ENCODE measurements at regions not wholly inside any gene's neighbourhood (a gene's known extent, or its start where the extent isn't known, plus 50 kb on each side); places are given as distances from the start of the nearest gene placed in this dataset.

- DNase-seq (ENCODE audit: low read depth): no peak
Measured at GRCh38 chr13:106433066-106433465, 102.4 kb downstream of the EFNB2 start.

GRCh38 chr13:106432636-106433035 is 102.8 kb downstream of the EFNB2 start:
- DNase-seq (ENCODE audit: low read depth): no peak

- no peak for DNase-seq (ENCODE audit: low read depth)
Measured at GRCh38 chr13:106426909-106427308, 108.6 kb downstream of the EFNB2 start.

GRCh38 chr13:106425661-106426060 is 109.8 kb downstream of the EFNB2 start:
- DNase-seq (ENCODE audit: low read depth): no peak

- no peak for DNase-seq (ENCODE audit: low read depth)
Measured at GRCh38 chr13:106424805-106425204, 110.7 kb downstream of the EFNB2 start.

GRCh38 chr13:106423530-106423929 is 111.9 kb downstream of the EFNB2 start:
- DNase-seq (ENCODE audit: low read depth): no peak

GRCh38 chr13:106418556-106418955 is 116.9 kb downstream of the EFNB2 start:
- peak; percentile 81 for DNase-seq (ENCODE audit: low read depth)

- no peak for DNase-seq (ENCODE audit: low read depth)
Measured at GRCh38 chr13:106417467-106418110, 117.9 kb downstream of the EFNB2 start.

GRCh38 chr13:106416645-106417044 is 118.8 kb downstream of the EFNB2 start:
- no peak for DNase-seq (ENCODE audit: low read depth)

- DNase-seq (ENCODE audit: low read depth): no peak
Measured at GRCh38 chr13:106415971-106416370, 119.5 kb downstream of the EFNB2 start.

GRCh38 chr13:106415442-106415841 is 120.0 kb downstream of the EFNB2 start:
- no peak for DNase-seq (ENCODE audit: low read depth)

GRCh38 chr13:106407338-106407737 is 128.1 kb downstream of the EFNB2 start:
- no peak for DNase-seq (ENCODE audit: low read depth)

- DNase-seq (ENCODE audit: low read depth): no peak
Measured at GRCh38 chr13:106405731-106406130, 129.7 kb downstream of the EFNB2 start.

GRCh38 chr13:106403280-106403679 is 132.2 kb downstream of the EFNB2 start:
- DNase-seq (ENCODE audit: low read depth): no peak

GRCh38 chr13:106402866-106403265 is 132.6 kb downstream of the EFNB2 start:
- DNase-seq (ENCODE audit: low read depth): no peak

GRCh38 chr13:106401081-106401480 is 134.4 kb downstream of the EFNB2 start:
- no peak for DNase-seq (ENCODE audit: low read depth)

- no peak for DNase-seq (ENCODE audit: low read depth)
Measured at GRCh38 chr13:106400289-106400688, 135.2 kb downstream of the EFNB2 start.

- DNase-seq (ENCODE audit: low read depth): no peak
Measured at GRCh38 chr13:106398289-106398688, 137.2 kb downstream of the EFNB2 start.

GRCh38 chr13:106393776-106394175 is 141.7 kb downstream of the EFNB2 start:
- no peak for DNase-seq (ENCODE audit: low read depth)

GRCh38 chr13:106391681-106392080 is 143.8 kb downstream of the EFNB2 start:
- DNase-seq (ENCODE audit: low read depth): no peak

GRCh38 chr13:106391271-106391670 is 144.2 kb downstream of the EFNB2 start:
- no peak for DNase-seq (ENCODE audit: low read depth)

GRCh38 chr13:106390367-106390766 is 145.1 kb downstream of the EFNB2 start:
- no peak for DNase-seq (ENCODE audit: low read depth)

GRCh38 chr13:106385654-106386053 is 149.8 kb downstream of the EFNB2 start:
- no peak for DNase-seq (ENCODE audit: low read depth)

- DNase-seq (ENCODE audit: low read depth): no peak
Measured at GRCh38 chr13:106384516-106384915, 150.9 kb downstream of the EFNB2 start.

- DNase-seq (ENCODE audit: low read depth): no peak
Measured at GRCh38 chr13:106383791-106384190, 151.7 kb downstream of the EFNB2 start.
